ENCODE measurements at regions not wholly inside any gene's neighbourhood (a gene's known extent, or its start where the extent isn't known, plus 50 kb on each side); places are given as distances from the start of the nearest gene placed in this dataset.

- TF ChIP-seq CTCF (IDR thresholded peaks at IDR 0.05; ENCODE audit: low read length) = no peak
- no peak for TF ChIP-seq EZH2 (optimal IDR thresholded peaks at IDR 0.05; ENCODE audit: low read depth, low read length)
These were observed 128.0 kb upstream of the IL12B start for GRCh38 chr5:159458217-159458711.
